Gastrocnemius medialis (tissue), 4 donors: ENCODE measurements at regions not wholly inside any gene's neighbourhood (a gene's known extent, or its start where the extent isn't known, plus 50 kb on each side); places are given as distances from the start of the nearest gene placed in this dataset.

Experiments
- ATAC-seq, 2 donors: fragments of 150-250 bp; one replicate each; pipeline ENCODE4 v1.9.1; 2016
- DNase-seq, 2 donors: peaks; one replicate each; pipeline ENCODE4 v3.0.0-alpha.2; 2019
- H3K27ac ChIP-seq, 4 donors: fragments of 200-600 bp; sonication (generic); 1 replicate in 1 of 4; 2 replicates in 3 of 4; pipeline ENCODE4 v1.5.1; 2016 to 2018; ENCODE audit warnings: mild to moderate bottlenecking in 2 of 4, moderate library complexity in 1 of 4
- H3K27me3 ChIP-seq, 3 donors: fragments of 200-600 bp; sonication (generic) in 2 of 3; 1 replicate in 1 of 3; 2 replicates in 2 of 3; pipeline versions ENCODE4 v1.5.1 to v1.6.0; 2016 to 2019; ENCODE audit warnings: mild to moderate bottlenecking in 1 of 3, moderate library complexity in 1 of 3
- H3K36me3 ChIP-seq, 2 donors: fragments of 200-600 bp; sonication (generic) in 1 of 2; one replicate each; pipeline ENCODE4 v1.5.1; 2017 to 2018
- H3K4me1 ChIP-seq, 2 donors: fragments of 200-600 bp; sonication (generic) in 1 of 2; one replicate each; pipeline ENCODE4 v1.5.1; 2016 to 2017; ENCODE audit warnings: mild to moderate bottlenecking in 2 of 2
- H3K4me3 ChIP-seq, 4 donors: fragments of 200-600 bp; sonication (generic) in 3 of 4; 1 replicate in 1 of 4; 2 replicates in 3 of 4; pipeline ENCODE4 v1.5.1; 2016 to 2019; ENCODE audit warnings: mild to moderate bottlenecking in 2 of 4
- H3K9me3 ChIP-seq, 3 donors: fragments of 200-600 bp; sonication (generic) in 2 of 3; 1 replicate in 1 of 3; 2 replicates in 2 of 3; pipeline ENCODE4 v1.5.1; 2016 to 2019
- CTCF ChIP-seq, 5 experiments: fragments of 450-650 bp in 3 of 5; fragments of 200-600 bp in 2 of 5; sonication (generic) in 2 of 5; IDR thresholded peaks in 4 of 5; conservative IDR thresholded peaks in 1 of 5; 1 replicate in 4 of 5; 2 replicates in 1 of 5; pipeline ENCODE4 v1.5.1; 2016 to 2019; ENCODE audit warnings: antibody characterized with exemption in 5 of 5, mild to moderate bottlenecking in 3 of 5, moderate library complexity in 3 of 5
- POLR2A ChIP-seq, 2 donors: fragments of 450-650 bp; IDR thresholded peaks; one replicate each; pipeline ENCODE4 v1.6.1; 2017; ENCODE audit warnings: antibody characterized with exemption in 2 of 2, mild to moderate bottlenecking in 2 of 2, moderate library complexity in 2 of 2
- in situ Hi-C, 4 donors: fragments of 200-750 bp; cut with MboI; loops; one replicate each; pipeline versions ENCODE4 v1.15.0 to v1.8.0; 2017; ENCODE audit warnings: low sequenced_read_pairs in 4 of 4
- intact Hi-C: fragments of 100-400 bp; cut with DNase I; formaldehyde crosslinking; loops from one replicate; pipeline ENCODE4 v1.15.1; 2023; ENCODE audit warnings: low total_unique reads

GRCh38 chr6:1045239-1045638 lies 266.7 kb upstream of the FOXQ1 start:
- no peak overlapping the region for H3K4me3 ChIP-seq
- TF ChIP-seq CTCF (IDR thresholded peaks at IDR 0.05 in 4 of 5, conservative IDR thresholded peaks at IDR 0.05 in 1 of 5) (no peak), POLR2A (IDR thresholded peaks at IDR 0.05) (no peak)
- no peak overlapping the region for H3K27ac ChIP-seq
- DNase-seq (no peak), ATAC-seq (no peak)
- in situ Hi-C loops (no loop called here), intact Hi-C loops (no loop called here)
- H3K4me1 ChIP-seq = no peaks in the 10 kb centered on the region
- H3K36me3 ChIP-seq = no peaks in the 10 kb centered on the region
- H3K9me3 ChIP-seq = no peaks in the 10 kb centered on the region
- H3K27me3 ChIP-seq = peaks cover 0 to 4% (median 0%) of the 10 kb centered on the region in 3 donors

GRCh38 chr6:1044040-1044836 lies 267.7 kb upstream of the FOXQ1 start:
- no peak overlapping the region for H3K27ac ChIP-seq
- no peaks in the 10 kb centered on the region for H3K36me3 ChIP-seq
- H3K4me1 ChIP-seq = no peaks in the 10 kb centered on the region
- intact Hi-C loops (no loop called here), in situ Hi-C loops (no loop called here)
- H3K27me3 ChIP-seq = peaks cover 0 to 4% (median 0%) of the 10 kb centered on the region in 3 donors
- H3K9me3 ChIP-seq = no peaks in the 10 kb centered on the region
- H3K4me3 ChIP-seq = no peak overlapping the region
- no peak for ATAC-seq
- no peak for DNase-seq
- TF ChIP-seq CTCF (IDR thresholded peaks at IDR 0.05 in 4 of 5, conservative IDR thresholded peaks at IDR 0.05 in 1 of 5) (no peak), POLR2A (IDR thresholded peaks at IDR 0.05) (no peak)

- in situ Hi-C loops (no loop called here), intact Hi-C loops (no loop called here)
- DNase-seq (no peak), ATAC-seq (no peak)
- Histone ChIP-seq H3K27ac (no peak overlapping the region), H3K36me3 (no peaks in the 10 kb centered on the region), H3K4me3 (no peak overlapping the region), H3K4me1 (no peaks in the 10 kb centered on the region), H3K9me3 (no peaks in the 10 kb centered on the region), H3K27me3 (peaks cover 0 to 4% (median 0%) of the 10 kb centered on the region in 3 donors)
- TF ChIP-seq CTCF (IDR thresholded peaks at IDR 0.05 in 4 of 5, conservative IDR thresholded peaks at IDR 0.05 in 1 of 5) (no peak), POLR2A (IDR thresholded peaks at IDR 0.05) (no peak)
Observed at GRCh38 chr6:1043458-1043836, 268.5 kb upstream of the FOXQ1 start.

- Histone ChIP-seq H3K4me3 (no peak overlapping the region), H3K27ac (no peak overlapping the region), H3K36me3 (no peaks in the 10 kb centered on the region), H3K27me3 (peaks cover 0 to 4% (median 0%) of the 10 kb centered on the region in 3 donors), H3K9me3 (no peaks in the 10 kb centered on the region), H3K4me1 (no peaks in the 10 kb centered on the region)
- no peak for TF ChIP-seq POLR2A (IDR thresholded peaks at IDR 0.05)
- no peak for TF ChIP-seq CTCF (IDR thresholded peaks at IDR 0.05 in 4 of 5, conservative IDR thresholded peaks at IDR 0.05 in 1 of 5)
- intact Hi-C loops = no loop called here
- in situ Hi-C loops = no loop called here
- ATAC-seq = no peak
- no peak for DNase-seq
Observed at GRCh38 chr6:1042583-1043457, 269.1 kb upstream of the FOXQ1 start.
